GM23338 (cell line): ENCODE measurements at regions not wholly inside any gene's neighbourhood (a gene's known extent, or its start where the extent isn't known, plus 50 kb on each side); places are given as distances from the start of the nearest gene placed in this dataset.

Experiments used
- ATAC-seq: fragments of 200-7000 bp; cut with Tn5 transposase; 3 replicates; pipeline ENCODE4 v1.9.1; 2020
- DNase-seq: peaks from one replicate; pipeline ENCODE4 v3.0.0-alpha.2; 2015; ENCODE audit warnings: low spot score
- H2AFZ ChIP-seq: fragments of 200-600 bp; sonication (generic); 2 replicates; pipeline ENCODE4 v1.8.0; 2016; ENCODE audit warnings: antibody characterized with exemption, mild to moderate bottlenecking, moderate library complexity
- H3F3A ChIP-seq: fragments of 200-600 bp; sonication (generic); replicated peaks from 2 replicates; pipeline ENCODE4 v1.8.0; 2017; ENCODE audit warnings: antibody characterized with exemption, mixed run types, low read depth
- H3K27ac ChIP-seq: fragments of 200-600 bp; sonication (generic); 2 replicates; pipeline ENCODE4 v1.6.1; 2016; ENCODE audit warnings: low read depth
- H3K27me3 ChIP-seq: fragments of 200-600 bp; sonication (generic); 2 replicates; pipeline ENCODE4 v1.8.0; 2016; ENCODE audit warnings: mild to moderate bottlenecking, mixed run types, moderate library complexity; ENCODE audit not compliant: insufficient read depth
- H3K36me3 ChIP-seq: fragments of 200-600 bp; sonication (generic); 2 replicates; pipeline ENCODE4 v1.8.0; 2016; ENCODE audit warnings: mild to moderate bottlenecking; ENCODE audit not compliant: insufficient read depth
- H3K4me1 ChIP-seq: fragments of 200-600 bp; sonication (generic); 2 replicates; pipeline ENCODE4 v1.8.0; 2016; ENCODE audit warnings: mild to moderate bottlenecking, moderate library complexity; ENCODE audit not compliant: insufficient read depth
- H3K4me2 ChIP-seq: fragments of 200-600 bp; sonication (generic); 2 replicates; pipeline ENCODE4 v1.7.1; 2017; ENCODE audit warnings: mixed run types
- H3K4me3 ChIP-seq: fragments of 200-600 bp; sonication (generic); 2 replicates; pipeline ENCODE4 v1.6.1; 2016; ENCODE audit warnings: mixed run types
- H3K79me2 ChIP-seq: fragments of 200-600 bp; sonication (generic); replicated peaks from 2 replicates; pipeline ENCODE4 v1.8.0; 2017; ENCODE audit warnings: mild to moderate bottlenecking; ENCODE audit not compliant: insufficient read depth
- H3K9me2 ChIP-seq: fragments of 200-600 bp; sonication (generic); 2 replicates; pipeline ENCODE4 v1.8.0; 2017; ENCODE audit not compliant: insufficient read depth
- H4K20me1 ChIP-seq: fragments of 200-600 bp; sonication (generic); replicated peaks from 2 replicates; pipeline ENCODE4 v1.8.0; 2017; ENCODE audit warnings: mild to moderate bottlenecking; ENCODE audit not compliant: insufficient read depth
- H3K27ac Mint-ChIP-seq: 2 replicates; pipeline ENCODE4 v1.8.0; 2020; ENCODE audit warnings: inconsistent platforms, mild to moderate bottlenecking, moderate library complexity, mixed read lengths
- H3K27me3 Mint-ChIP-seq: 3 replicates; pipeline ENCODE4 v1.8.0; 2022; ENCODE audit warnings: low read depth, mild to moderate bottlenecking, moderate library complexity, mixed read lengths, inconsistent platforms; ENCODE audit not compliant: insufficient read depth, poor library complexity
- H3K36me3 Mint-ChIP-seq: 3 replicates; pipeline ENCODE4 v1.8.0; 2021; ENCODE audit warnings: low read depth, mild to moderate bottlenecking, inconsistent platforms, moderate library complexity, mixed read lengths
- H3K4me1 Mint-ChIP-seq: 3 replicates; pipeline ENCODE4 v1.8.0; 2020; ENCODE audit warnings: mild to moderate bottlenecking, inconsistent platforms, mixed read lengths
- H3K4me3 Mint-ChIP-seq: 3 replicates; pipeline ENCODE4 v1.8.0; 2021; ENCODE audit warnings: moderate library complexity, mild to moderate bottlenecking, inconsistent platforms, mixed read lengths
- H3K9me3 Mint-ChIP-seq: 3 replicates; pipeline ENCODE4 v1.8.0; 2020; ENCODE audit warnings: moderate library complexity, mild to moderate bottlenecking, inconsistent platforms, mixed read lengths
- CREB1 ChIP-seq: fragments of 250-450 bp; sonication (Bioruptor Pico); IDR thresholded peaks from 2 replicates; pipeline ENCODE4 v1.5.0; 2020; ENCODE audit warnings: low read depth, mild to moderate bottlenecking, moderate library complexity
- CTCF ChIP-seq, 2 experiments: fragments of 200-600 bp in 1 of 2; sonication (generic) in 1 of 2; conservative IDR thresholded peaks; 2 replicates each; pipeline versions ENCODE4 v1.5.1 to v1.6.1; 2016 to 2017; ENCODE audit warnings: antibody characterized with exemption in 2 of 2, low read depth in 2 of 2, mild to moderate bottlenecking in 2 of 2, moderate library complexity in 1 of 2
- NANOG ChIP-seq: IDR thresholded peaks from 2 replicates; pipeline ENCODE4 v1.6.1; 2016; ENCODE audit warnings: antibody characterized with exemption, borderline replicate concordance
- POLR2AphosphoS5 ChIP-seq: IDR thresholded peaks from 2 replicates; pipeline ENCODE4 v1.6.1; 2016; ENCODE audit warnings: antibody characterized with exemption, low read depth
- REST ChIP-seq: IDR thresholded peaks from one replicate; pipeline ENCODE4 v1.6.1; 2018; ENCODE audit warnings: antibody characterized with exemption; ENCODE audit not compliant: unreplicated experiment
- ZNF114 ChIP-seq: fragments of 250-450 bp; sonication (Bioruptor Pico); IDR thresholded peaks from 2 replicates; pipeline ENCODE4 v1.5.0; 2020; ENCODE audit warnings: mild to moderate bottlenecking, moderate library complexity
- ZNF331 ChIP-seq: fragments of 250-450 bp; sonication (Bioruptor Pico); IDR thresholded peaks from 2 replicates; pipeline ENCODE4 v1.5.0; 2020; ENCODE audit warnings: low read depth, mild to moderate bottlenecking, moderate library complexity
- ZNF462 ChIP-seq: fragments of 250-450 bp; sonication (Bioruptor Pico); IDR thresholded peaks from 2 replicates; pipeline ENCODE4 v1.5.0; 2020; ENCODE audit warnings: mild to moderate bottlenecking, moderate library complexity

- no peak overlapping the region for H3K27ac Mint-ChIP-seq
- Histone ChIP-seq H4K20me1 (no peaks in the 10 kb centered on the region), H3K4me3 (no peak overlapping the region), H3K79me2 (no peaks in the 10 kb centered on the region), H3K9me2 (peaks cover 3% of the 10 kb centered on the region), H3K4me1 (peaks cover 34% of the 10 kb centered on the region), H3K27ac (no peak overlapping the region), H3K27me3 (no peaks in the 10 kb centered on the region), H3K36me3 (no peaks in the 10 kb centered on the region), H3K4me2 (no peak overlapping the region), H3F3A (no peaks in the 10 kb centered on the region), H2AFZ (no peak overlapping the region)
- peaks cover 24% of the 10 kb centered on the region for H3K4me1 Mint-ChIP-seq
- peaks cover 3% of the 10 kb centered on the region for H3K27me3 Mint-ChIP-seq
- TF ChIP-seq ZNF462 (CRISPR knock-in tag) (no peak), REST (no peak), ZNF331 (CRISPR knock-in tag) (no peak), POLR2AphosphoS5 (no peak), ZNF114 (CRISPR knock-in tag) (no peak), CREB1 (CRISPR knock-in tag) (no peak), CTCF (conservative IDR thresholded peaks at IDR 0.05; ENCODE audit: low read depth in 2 of 2) (no peak), NANOG (no peak)
- ATAC-seq (no peak), DNase-seq (no peak)
- H3K36me3 Mint-ChIP-seq, result no peaks in the 10 kb centered on the region
- no peak overlapping the region for H3K4me3 Mint-ChIP-seq
- no peaks in the 10 kb centered on the region for H3K9me3 Mint-ChIP-seq
These were observed 290.4 kb downstream of the OLFM3 start for GRCh38 chr1:101706366-101706765.
